ENCODE measurements at regions not wholly inside any gene's neighbourhood (a gene's known extent, or its start where the extent isn't known, plus 50 kb on each side); places are given as distances from the start of the nearest gene placed in this dataset.

- Histone ChIP-seq H2AK5ac (ENCODE audit: low read depth, low read length) (no peak overlapping the region), H3K27me3 (ENCODE audit: control insufficient read depth, insufficient read depth, low read length) (no peaks in the 10 kb centered on the region), H3K9me1 (ENCODE audit: insufficient read depth, low read length) (no peaks in the 10 kb centered on the region), H3K14ac (replicated peaks; ENCODE audit: low read depth, low read length) (no peak overlapping the region), H3K56ac (ENCODE audit: extremely low read depth, insufficient read depth, low read length) (no peak overlapping the region), H4K8ac (ENCODE audit: low read depth in 2 of 2, low read length in 2 of 2) (no peak overlapping the region), H4K20me1 (ENCODE audit: insufficient read depth, low read length) (no peaks in the 10 kb centered on the region), H4K5ac (ENCODE audit: low read depth, low read length) (no peak overlapping the region), H3K4me3 (ENCODE audit: insufficient read depth, low read depth, low read length) (no peak overlapping the region), H3K36me3 (ENCODE audit: control insufficient read depth, insufficient read depth, low read length) (no peaks in the 10 kb centered on the region), H2AFZ (replicated peaks; ENCODE audit: low read length, poor library complexity) (no peak overlapping the region), H2AK9ac (replicated peaks; ENCODE audit: low read depth, low read length, poor library complexity) (no peak overlapping the region), H3K27ac (ENCODE audit: insufficient read depth, low read length) (no peak overlapping the region), H3K18ac (ENCODE audit: low read depth, low read length) (no peak overlapping the region), H3K23ac (ENCODE audit: low read depth, low read length) (no peak overlapping the region), H2BK120ac (ENCODE audit: low read depth, low read length) (no peak overlapping the region), H4K91ac (ENCODE audit: insufficient read depth, low read depth, low read length) (no peak overlapping the region), H3K9me3 (ENCODE audit: control insufficient read depth, insufficient read depth, low read length) (no peaks in the 10 kb centered on the region; the same call in 1 of the 2 replicates), H3K4me2 (ENCODE audit: low read depth, low read length) (no peak overlapping the region), H3K4ac (ENCODE audit: low read depth, low read length) (no peak overlapping the region), H2BK15ac (ENCODE audit: low read depth, low read length) (no peak overlapping the region), H3K4me1 (ENCODE audit: control insufficient read depth, insufficient read depth, low read length) (no peaks in the 10 kb centered on the region), H2BK5ac (ENCODE audit: low read depth, low read length, poor library complexity, severe bottlenecking) (no peak overlapping the region), H3K79me1 (ENCODE audit: low read depth in 1 of 2, low read length in 2 of 2) (no peaks in the 10 kb centered on the region), H3K9ac (ENCODE audit: low read depth, low read length) (no peak overlapping the region), H2BK20ac (ENCODE audit: low read depth, low read length) (no peak overlapping the region)
- no CpG with 5 or more reads among the region's 1 CpG for WGBS, 2 experiments (ENCODE audit: extremely low coverage in 2 of 2, insufficient read length in 1 of 2)
- dilution Hi-C loops (cut with HindIII; ENCODE audit: low sequenced_read_pairs, unreplicated experiment), result no loop called here
- POLR2A ChIA-PET (ENCODE audit: unreplicated experiment), result no interaction called here
- intact Hi-C loops (cut with micrococcal nuclease), result no loop called here
- no peak for TF ChIP-seq BHLHE40 (IDR thresholded peaks at IDR 0.05; ENCODE audit: low read depth, low read length)
- no peak for ATAC-seq (ENCODE audit: low read depth)
- CTCF ChIA-PET, result no interaction called here
- BruUV-seq (replicated peaks), result no TSS peak
- in situ Hi-C loops (cut with MboI; ENCODE audit: low sequenced_read_pairs), result no loop called here
- no peak for DNase-seq
These were observed 66.5 kb upstream of the GZMB start for GRCh38 chr14:24700511-24700910.

All from IMR-90 (cell line).